ENCODE measurements at regions not wholly inside any gene's neighbourhood (a gene's known extent, or its start where the extent isn't known, plus 50 kb on each side); places are given as distances from the start of the nearest gene placed in this dataset.

- ChIA-PET POLR2A (no interaction called here), CTCF (no interaction called here)
- no peaks in the 10 kb centered on the region for H3K4me1 ChIP-seq (ENCODE audit: control insufficient read depth, insufficient read depth, low read length)
- no peak overlapping the region for H3K27ac ChIP-seq (ENCODE audit: low read length)
- no peak for DNase-seq (ENCODE audit: low read depth, low spot score)
- BruUV-seq (replicated peaks): no TSS peak
- H3K4me3 ChIP-seq (ENCODE audit: low read depth in 2 of 2, low read length in 2 of 2): no peak overlapping the region
- H3K27me3 ChIP-seq (ENCODE audit: control insufficient read depth, insufficient read depth, low read length): no peaks in the 10 kb centered on the region
- H3K9me3 ChIP-seq (ENCODE audit: control insufficient read depth, insufficient read depth, low read depth, low read length): no peaks in the 10 kb centered on the region
- no peaks in the 10 kb centered on the region for H3K36me3 ChIP-seq (ENCODE audit: control insufficient read depth, insufficient read depth, low read length)
- intact Hi-C loops (cut with micrococcal nuclease; ENCODE audit: unreplicated experiment): no loop called here
- in situ Hi-C loops (cut with HindIII; ENCODE audit: low pct_unique_long_range_greater_than_20kb, low sequenced_read_pairs): no loop called here
- no peak for ATAC-seq
- TF ChIP-seq TCF7L2 (IDR thresholded peaks at IDR 0.05; ENCODE audit: low read depth, low read length): no peak
- no peak for TF ChIP-seq POLR2AphosphoS5 (IDR thresholded peaks at IDR 0.05; ENCODE audit: low read depth, low read length)
- TF ChIP-seq, protein P1, sequence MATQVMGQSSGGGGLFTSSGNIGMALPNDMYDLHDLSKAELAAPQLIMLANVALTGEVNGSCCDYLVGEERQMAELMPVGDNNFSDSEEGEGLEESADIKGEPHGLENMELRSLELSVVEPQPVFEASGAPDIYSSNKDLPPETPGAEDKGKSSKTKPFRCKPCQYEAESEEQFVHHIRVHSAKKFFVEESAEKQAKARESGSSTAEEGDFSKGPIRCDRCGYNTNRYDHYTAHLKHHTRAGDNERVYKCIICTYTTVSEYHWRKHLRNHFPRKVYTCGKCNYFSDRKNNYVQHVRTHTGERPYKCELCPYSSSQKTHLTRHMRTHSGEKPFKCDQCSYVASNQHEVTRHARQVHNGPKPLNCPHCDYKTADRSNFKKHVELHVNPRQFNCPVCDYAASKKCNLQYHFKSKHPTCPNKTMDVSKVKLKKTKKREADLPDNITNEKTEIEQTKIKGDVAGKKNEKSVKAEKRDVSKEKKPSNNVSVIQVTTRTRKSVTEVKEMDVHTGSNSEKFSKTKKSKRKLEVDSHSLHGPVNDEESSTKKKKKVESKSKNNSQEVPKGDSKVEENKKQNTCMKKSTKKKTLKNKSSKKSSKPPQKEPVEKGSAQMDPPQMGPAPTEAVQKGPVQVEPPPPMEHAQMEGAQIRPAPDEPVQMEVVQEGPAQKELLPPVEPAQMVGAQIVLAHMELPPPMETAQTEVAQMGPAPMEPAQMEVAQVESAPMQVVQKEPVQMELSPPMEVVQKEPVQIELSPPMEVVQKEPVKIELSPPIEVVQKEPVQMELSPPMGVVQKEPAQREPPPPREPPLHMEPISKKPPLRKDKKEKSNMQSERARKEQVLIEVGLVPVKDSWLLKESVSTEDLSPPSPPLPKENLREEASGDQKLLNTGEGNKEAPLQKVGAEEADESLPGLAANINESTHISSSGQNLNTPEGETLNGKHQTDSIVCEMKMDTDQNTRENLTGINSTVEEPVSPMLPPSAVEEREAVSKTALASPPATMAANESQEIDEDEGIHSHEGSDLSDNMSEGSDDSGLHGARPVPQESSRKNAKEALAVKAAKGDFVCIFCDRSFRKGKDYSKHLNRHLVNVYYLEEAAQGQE (IDR thresholded peaks at IDR 0.05; ENCODE audit: insufficient read depth in 1 of 2, low read depth in 2 of 2, low read length in 1 of 2): no peak
- no peak for TF ChIP-seq CTCF (IDR thresholded peaks at IDR 0.05)
- no peak for TF ChIP-seq SIN3A (IDR thresholded peaks at IDR 0.05; ENCODE audit: borderline replicate concordance, insufficient read depth, low read depth, low read length)
Observed at GRCh38 chr15:35679186-35679585, 133.2 kb upstream of the DPH6 start.

DNA sequence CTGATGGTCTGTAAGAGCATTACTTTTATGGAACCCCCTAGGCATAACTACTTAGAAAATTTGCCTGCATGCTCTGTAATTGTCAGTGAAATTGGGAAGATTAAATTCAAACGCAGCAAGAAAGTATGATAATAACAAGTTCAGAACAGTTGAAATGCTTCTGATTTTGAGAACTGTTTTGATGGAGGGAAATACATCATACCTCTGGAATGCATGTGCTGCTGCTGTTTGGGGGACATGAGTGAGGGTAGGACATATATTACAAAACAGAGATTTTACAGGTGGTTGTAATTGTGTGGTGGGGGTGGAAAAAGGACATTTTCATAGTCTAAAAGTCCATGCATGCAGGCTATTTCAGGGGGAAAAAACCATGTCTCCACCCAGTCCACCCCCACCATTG, 135.0 kb upstream of the DPH6 start:
- in situ Hi-C loops (cut with HindIII; ENCODE audit: low pct_unique_long_range_greater_than_20kb, low sequenced_read_pairs): no loop called here
- ChIA-PET POLR2A (no interaction called here), CTCF (no interaction called here)
- no peak for DNase-seq (ENCODE audit: low read depth, low spot score)
- ATAC-seq: no peak
- BruUV-seq (replicated peaks): no TSS peak
- Histone ChIP-seq H3K27ac (ENCODE audit: low read length) (no peak overlapping the region), H3K27me3 (ENCODE audit: control insufficient read depth, insufficient read depth, low read length) (no peaks in the 10 kb centered on the region), H3K36me3 (ENCODE audit: control insufficient read depth, insufficient read depth, low read length) (no peaks in the 10 kb centered on the region), H3K4me1 (ENCODE audit: control insufficient read depth, insufficient read depth, low read length) (no peaks in the 10 kb centered on the region), H3K4me3 (ENCODE audit: low read depth in 2 of 2, low read length in 2 of 2) (no peak overlapping the region), H3K9me3 (ENCODE audit: control insufficient read depth, insufficient read depth, low read depth, low read length) (no peaks in the 10 kb centered on the region)
- intact Hi-C loops (cut with micrococcal nuclease; ENCODE audit: unreplicated experiment): no loop called here
- TF ChIP-seq, protein P1 (IDR thresholded peaks at IDR 0.05; ENCODE audit: insufficient read depth in 1 of 2, low read depth in 2 of 2, low read length in 1 of 2): no peak
- TF ChIP-seq SIN3A (IDR thresholded peaks at IDR 0.05; ENCODE audit: borderline replicate concordance, insufficient read depth, low read depth, low read length) (no peak), CTCF (IDR thresholded peaks at IDR 0.05) (no peak), POLR2AphosphoS5 (IDR thresholded peaks at IDR 0.05; ENCODE audit: low read depth, low read length) (no peak), TCF7L2 (IDR thresholded peaks at IDR 0.05; ENCODE audit: low read depth, low read length) (no peak)

All from Panc1 (cell line).